GM19043 (cell line): ENCODE measurements at regions not wholly inside any gene's neighbourhood (a gene's known extent, or its start where the extent isn't known, plus 50 kb on each side); places are given as distances from the start of the nearest gene placed in this dataset.

Experiments
- ATAC-seq: cut with Tn5 transposase; IDR thresholded peaks from one replicate; pipeline ENCODE4 v1.9.1; 2021; ENCODE audit warnings: low read depth; ENCODE audit not compliant: unreplicated experiment

DNA sequence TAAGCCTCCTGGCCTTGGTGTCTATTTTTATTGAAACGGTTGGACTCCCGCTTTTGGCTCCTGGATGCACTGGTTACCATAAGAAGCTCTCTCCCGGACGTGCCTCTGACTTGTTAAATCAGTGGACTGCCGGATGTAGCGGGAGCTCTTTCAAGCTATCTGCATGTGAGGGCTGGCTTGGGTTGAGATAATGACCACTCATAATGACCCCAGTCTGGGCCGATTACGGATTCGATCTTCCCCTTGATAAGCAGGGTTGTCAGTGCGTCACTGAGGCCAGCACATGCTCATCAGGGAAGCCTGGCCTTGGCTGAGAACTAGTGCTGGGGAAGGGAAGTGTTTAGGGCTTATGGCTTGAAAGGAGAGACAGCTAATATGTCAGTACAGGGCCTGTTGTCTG lies 528.1 kb downstream of the CDH26 start:
- ATAC-seq: no peak

DNA sequence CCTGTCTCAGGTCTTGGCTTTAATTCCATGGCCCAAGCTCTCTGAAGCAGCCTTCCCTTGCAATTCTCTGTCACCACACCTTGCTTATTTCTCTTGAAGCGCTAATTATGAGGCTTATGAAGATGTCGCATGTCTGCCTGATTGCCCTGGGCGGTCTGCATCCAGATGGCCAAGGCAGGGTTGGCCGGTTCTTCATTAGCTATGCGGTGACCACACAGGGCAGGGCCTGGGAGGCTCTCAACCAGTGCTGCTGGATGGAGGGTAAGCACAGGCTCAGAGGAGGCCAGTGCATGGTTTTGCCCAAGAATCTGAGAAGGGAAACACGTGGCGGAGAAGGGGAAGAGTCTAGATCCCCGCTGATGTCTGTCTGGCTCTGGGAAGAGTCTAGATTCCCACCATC lies 528.7 kb downstream of the CDH26 start:
- ATAC-seq: no peak

DNA sequence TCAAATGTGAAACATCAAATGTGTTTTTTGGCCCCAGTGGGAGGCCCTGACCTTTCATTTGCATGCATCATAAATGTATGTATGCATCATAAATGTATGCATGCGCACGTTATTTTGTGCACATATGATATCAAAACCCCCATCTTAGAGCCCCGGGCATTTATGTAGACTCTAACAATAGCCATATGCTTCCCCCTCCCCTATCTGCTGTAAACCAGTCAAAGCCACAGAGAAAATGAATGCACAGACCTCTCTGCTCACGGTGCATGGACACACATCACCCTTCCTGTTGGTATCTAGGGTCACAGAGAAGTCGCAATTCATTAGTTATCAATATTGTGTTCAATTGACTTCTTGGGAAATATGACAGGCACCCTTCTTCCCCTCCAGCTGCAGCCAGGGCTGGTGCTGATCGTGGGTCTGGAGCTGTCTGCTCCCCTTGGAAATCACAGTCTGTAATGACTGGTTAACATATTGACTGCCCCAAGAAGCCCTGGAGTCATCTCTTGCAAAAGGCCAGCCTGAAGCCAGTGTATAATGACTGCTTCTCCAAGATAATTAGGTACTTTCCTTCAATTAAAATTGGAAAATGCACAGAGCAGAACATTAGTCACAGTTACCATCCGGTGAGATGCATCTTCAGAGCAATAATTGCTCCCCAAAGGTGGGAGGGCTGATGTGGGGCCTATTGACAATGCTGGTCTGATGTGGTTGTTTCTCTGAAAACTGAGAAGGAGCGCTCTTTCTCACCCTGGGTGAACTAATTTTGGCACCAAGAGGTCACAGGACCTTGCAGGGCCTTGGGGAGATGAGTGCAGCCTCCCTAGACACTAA lies 532.2 kb downstream of the CDH26 start:
- no peak for ATAC-seq

DNA sequence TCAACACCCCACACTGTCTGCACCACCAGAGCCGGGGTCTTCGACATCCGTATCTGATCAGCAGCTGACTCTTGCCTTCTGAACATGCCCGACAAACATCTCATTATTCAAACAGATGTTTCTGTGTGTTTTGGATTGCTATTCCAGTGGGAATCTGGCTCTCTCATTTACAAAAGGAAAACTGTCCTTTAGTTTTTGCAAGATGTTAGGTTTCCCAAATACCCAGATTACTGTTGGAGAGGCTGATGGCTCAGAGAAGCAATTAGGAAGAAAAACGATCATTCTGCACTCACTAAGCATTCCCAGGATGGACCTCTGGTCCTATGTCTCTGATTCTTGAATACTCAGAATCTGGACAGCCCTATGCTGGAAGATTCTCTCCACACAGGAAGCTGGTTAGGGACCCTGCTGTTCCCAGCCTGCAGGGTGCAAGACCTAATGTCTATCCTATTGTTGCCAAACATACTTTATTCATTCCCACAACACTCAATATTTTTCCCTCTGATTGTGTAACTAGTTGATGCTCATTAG lies 532.9 kb downstream of the CDH26 start:
- ATAC-seq: no peak

DNA sequence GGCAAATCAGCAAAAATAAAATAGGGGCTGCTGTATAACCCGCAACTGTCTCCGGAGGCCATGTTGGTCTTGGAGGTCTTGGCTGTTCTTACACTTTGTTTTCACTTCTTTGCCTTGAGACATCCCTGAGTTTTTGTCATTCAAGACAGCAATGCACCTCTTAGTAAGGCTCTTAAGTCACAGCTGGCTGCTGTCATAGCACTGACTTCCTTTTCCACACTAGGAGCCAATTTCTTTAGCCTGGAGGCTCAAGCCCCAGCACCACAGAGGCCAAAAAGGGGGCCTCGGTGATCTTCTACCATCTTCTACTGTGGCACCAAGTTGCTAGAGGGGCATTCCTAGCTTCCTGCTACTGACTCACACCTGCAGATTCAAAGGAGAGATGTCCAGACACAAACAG lies 536.3 kb downstream of the CDH26 start:
- no peak for ATAC-seq

DNA sequence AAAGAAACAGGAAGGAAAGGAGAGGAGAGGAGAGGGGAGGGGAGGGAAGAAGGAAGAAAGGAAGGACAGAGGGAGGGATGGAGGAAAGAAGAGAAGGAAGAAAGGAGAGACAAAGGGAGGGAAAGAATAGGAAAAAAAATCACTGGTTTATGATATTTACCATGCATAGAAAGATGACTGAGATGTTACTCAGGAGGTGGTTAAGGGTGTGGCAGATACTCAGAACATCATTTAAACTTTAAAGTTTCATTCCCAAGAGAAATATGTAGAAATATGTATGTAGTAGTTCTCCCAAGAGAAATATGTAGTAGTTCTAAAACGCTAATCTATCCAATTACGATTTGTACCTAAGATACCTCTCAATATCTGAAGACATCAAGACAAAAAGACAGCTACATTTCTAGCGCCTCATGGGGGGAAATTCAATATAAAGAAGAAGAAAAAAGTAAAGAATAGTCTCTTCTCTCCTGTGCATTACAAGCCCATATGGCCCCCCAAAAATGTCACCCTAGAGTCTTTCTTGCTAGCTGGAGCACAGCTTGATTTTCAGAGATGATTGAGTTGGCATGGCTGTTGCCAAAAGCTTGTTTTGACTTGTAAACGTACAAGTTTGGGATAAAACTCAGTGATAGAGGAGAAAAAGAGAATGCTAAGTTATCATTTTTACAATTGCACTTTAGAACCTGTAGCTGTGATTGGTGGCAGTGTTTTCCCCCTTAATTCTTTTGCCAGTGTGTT lies 539.2 kb downstream of the CDH26 start:
- ATAC-seq: no peak

DNA sequence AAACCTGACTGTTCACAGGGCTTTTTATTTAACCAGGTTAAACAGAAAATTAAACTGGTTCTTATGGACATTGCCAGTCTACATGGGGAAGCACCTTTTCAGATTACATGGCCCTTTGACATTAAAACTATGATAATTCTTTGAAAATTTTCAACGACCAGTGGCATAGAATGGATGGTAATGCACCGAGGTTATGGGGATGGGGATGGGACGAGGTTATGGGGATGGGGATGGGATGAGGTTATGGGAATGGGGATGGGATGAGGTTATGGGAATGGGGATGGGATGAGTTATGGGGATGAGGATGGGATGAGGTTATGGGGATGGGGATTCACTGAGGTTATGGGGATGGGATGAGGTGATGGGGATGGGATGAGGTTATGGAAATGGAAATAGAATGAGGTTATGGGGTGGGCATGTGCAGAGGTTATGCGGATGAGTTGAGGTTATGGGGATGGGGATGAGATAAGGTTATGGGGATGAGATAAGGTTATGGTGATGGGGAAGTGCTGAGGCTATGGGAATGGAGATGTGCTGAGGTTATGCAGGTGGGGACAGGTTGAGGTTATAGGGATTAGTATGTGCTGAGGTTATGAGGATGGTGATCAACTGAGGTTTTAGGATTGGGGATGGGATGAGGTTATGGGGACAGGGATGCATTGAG lies 541.9 kb downstream of the CDH26 start:
- no peak for ATAC-seq

DNA sequence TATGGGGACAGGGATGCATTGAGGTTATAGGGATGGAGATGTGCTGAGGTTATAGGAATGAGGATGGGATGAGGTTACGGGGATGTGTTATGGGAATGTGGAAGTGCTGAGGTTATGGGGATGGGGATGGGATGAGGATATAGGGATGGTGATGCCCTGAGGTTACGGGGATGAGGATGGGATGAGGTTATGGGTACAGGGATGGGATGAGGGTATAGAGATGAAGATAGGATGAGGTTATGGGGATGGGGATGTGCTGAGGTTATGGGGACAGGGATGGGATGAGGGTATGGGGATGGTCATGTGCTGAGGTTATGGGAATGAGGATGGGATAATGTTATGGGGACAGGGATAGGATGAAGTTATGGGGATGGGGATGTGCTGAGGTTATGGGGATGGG lies 542.8 kb downstream of the CDH26 start:
- no peak for ATAC-seq

DNA sequence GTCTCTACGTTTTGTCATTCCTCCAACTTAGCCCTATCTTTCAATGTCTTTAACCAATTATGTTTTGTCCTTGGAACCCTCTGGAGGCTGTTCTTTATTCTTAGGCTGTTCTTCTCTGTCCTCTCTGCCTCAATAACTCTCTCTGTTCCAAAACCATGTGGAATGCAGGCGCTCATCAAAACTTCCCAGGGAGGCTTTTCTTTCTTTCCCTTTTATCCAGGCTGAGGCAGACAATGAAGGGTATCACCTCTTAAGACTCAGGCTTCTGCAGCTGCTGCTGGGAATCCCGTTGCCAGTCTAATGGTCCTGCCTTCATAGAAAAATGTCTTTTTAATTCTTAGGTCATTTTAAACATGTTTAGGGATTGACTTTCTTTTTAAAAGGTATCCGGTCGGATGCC lies 544.7 kb downstream of the CDH26 start:
- no peak for ATAC-seq

DNA sequence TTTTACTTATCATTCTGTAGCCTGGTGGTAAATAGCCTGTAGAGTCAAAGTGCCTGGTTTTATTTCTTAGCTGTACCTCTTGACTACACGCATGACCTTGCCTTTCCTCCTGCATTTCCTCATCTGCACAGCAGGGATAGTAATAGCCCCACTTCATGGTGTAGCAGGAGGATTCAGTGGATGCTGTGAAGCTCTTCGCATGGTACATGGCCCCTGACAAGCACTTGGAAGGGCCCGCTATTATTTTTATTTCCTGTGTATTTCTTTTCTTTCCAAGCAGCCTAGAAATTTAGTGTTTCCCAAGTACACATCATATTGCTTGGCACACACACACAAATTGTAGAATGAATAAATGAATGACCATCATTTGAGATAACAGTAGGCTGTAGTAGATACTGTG lies 547.2 kb downstream of the CDH26 start:
- no peak for ATAC-seq

DNA sequence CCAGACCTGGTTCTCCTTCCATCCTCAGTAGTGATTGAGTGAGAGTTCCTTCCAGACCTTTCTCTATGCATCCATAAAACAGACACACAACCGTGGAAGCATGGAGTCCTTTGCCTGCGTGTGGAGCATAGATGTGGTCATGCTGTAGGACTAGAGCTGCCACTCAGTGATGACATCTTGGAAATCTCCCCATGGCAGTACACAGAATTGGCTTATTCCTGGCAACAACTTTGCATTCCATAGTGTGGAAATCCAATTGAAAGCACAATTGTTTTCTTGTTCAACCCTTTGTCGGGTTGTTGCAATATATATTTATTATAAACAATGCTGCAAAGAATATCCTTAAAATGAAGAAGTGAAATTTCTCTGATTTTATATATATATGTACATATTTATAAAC lies 547.8 kb downstream of the CDH26 start:
- no peak for ATAC-seq

DNA sequence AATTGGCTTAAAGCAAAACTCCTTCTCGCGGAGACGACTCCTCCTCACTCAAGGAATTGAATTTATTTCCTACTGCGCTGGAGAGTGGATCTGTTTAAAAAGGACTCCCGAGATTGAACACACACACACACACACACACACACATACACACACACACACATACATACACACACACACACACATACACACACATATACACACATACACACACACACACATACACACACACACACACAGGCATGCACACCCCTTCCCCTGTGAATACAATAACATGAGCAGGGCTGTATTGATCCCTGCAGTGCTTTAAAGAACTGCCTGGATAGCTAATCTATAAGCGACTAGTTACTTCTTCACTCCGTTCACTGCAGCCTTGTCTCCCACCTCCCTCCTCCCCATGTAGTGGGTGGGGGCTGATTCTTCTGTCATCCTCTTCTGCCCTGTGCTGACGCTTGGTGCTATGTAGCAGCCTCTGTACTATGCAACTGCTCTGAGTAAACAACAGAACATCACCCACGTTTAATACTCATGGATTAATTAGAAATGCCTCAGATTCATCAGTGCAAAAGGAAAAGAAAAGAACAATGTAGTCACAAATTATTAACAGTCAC lies 549.0 kb downstream of the CDH26 start:
- ATAC-seq: no peak

DNA sequence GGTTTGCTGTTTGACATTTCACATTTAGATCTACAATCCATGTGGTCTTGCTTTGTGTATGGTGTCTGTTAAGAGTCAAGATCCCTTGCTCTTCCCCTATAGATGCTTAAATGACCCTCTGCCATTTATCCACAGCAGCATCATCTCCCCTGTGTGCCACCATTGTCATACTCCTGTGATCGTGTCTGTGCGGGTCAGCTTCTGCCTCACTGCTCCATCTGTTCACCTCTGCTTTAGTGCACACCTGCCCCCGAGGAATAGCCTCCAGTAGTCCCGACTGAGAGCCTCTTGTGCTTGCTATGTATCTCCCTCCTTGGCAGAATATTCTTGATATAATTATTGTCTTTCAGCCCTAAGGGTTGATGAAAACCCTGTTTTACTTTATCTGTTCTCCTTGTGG lies 551.2 kb downstream of the CDH26 start:
- no peak for ATAC-seq

DNA sequence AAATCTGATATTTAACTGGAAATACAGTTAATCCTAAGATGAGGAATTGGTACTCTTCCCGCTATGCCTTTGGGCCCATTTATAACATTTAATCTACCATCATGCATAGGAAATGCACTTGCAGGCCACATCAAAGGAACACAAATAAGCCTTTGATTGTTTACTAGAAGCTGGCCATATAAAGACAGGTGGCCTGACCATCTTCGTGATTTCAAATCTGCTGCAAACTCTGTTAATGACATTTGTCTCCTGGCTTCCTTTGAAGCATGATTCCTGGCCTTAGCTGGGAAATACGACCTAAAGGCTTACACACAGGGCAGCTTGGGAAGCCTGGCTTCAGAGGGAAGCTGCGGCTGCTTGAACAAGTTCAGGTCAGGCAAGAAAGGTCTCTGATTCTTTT lies 552.1 kb downstream of the CDH26 start:
- no peak for ATAC-seq

DNA sequence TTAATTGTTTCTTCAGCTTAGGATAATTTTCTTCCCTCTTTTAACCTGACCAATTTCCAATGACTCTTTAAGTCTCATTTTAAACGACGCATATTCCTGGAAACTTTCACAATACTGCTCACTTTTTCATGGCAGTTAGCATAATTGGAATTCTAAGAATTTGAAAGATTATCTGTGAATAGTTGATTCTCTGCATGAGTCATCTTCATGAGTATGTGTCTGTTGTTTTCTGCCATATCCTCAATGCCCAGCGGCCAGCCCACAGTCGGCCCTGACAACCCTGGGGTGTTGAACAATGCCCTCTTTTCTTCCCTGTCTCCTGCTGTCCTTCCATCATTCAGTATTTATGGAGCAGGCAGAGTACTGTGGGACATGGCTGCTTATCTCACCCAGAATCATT lies 554.2 kb downstream of the CDH26 start:
- ATAC-seq: no peak

DNA sequence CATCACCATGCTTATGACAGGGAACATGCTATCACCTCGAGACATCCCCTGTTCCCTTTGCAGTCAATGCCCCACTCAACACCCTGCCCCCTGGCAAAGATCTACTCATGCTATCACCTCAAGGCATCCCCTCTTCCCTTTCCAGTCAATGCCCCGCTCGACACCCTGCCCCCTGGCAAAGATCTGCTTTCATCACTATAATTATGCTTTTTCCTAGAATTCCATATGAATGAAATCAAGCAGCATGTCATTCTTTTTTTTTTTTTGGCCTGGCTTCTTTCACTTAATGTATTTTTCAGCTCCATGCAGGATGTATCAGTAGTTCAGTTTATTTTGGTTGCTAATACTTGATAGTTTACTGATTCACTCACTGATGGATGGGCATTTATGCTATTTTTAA lies 554.9 kb downstream of the CDH26 start:
- ATAC-seq: no peak

DNA sequence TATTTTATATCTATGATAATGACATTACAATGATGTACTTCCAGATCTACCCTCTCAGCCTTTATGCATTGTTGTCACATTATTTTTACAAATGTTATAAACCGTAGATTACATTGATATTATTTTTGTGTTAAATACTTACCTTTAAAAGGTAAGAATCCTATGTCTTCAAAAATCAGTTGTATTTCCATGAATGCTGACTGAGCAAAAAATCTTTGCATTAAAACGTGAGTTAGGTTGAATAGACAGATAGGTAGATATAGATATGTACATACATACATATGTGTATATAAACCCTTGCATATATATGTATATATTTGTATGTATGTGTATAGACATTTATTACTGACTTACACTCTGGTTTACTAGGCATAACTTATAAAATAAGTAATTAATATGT lies 558.2 kb downstream of the CDH26 start:
- ATAC-seq: no peak

DNA sequence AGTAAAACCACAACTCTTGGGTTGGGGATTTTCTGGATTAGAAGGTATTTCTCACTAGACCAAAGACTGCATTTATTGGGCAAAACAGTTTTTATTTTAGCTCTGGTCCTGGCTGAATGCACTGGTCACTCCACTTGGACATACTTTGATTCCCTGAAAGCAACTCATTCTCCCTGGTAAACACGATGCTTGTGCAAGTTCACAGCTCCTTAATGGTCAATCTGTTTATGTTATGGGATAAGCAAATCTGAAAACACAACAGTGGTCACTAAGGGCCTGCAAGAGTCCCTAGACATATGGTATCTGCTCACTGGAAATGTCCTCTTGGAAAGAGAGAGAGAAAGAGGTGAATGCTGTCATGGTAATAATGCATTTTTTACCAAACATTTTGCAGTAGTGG lies 559.8 kb downstream of the CDH26 start:
- ATAC-seq: no peak

DNA sequence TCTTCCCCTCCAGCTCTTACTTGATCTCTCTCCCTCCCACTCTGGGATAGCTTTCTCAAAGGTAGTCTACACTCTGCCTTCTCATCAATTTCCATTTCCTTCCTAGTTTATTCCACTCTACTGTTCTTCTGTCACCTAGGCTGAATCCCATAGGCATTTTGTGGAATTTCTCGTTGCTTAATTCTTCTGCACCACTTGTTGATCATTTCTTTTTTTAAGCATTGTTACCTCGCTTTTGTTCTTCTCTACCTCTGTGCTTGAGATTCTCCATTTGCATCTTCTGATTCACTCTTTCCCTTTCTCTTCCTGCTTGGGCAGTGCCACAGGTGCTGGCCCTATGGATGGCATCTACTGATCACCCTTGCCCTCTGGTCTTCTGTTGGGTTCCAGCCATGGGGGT lies 567.2 kb downstream of the CDH26 start:
- ATAC-seq: no peak

DNA sequence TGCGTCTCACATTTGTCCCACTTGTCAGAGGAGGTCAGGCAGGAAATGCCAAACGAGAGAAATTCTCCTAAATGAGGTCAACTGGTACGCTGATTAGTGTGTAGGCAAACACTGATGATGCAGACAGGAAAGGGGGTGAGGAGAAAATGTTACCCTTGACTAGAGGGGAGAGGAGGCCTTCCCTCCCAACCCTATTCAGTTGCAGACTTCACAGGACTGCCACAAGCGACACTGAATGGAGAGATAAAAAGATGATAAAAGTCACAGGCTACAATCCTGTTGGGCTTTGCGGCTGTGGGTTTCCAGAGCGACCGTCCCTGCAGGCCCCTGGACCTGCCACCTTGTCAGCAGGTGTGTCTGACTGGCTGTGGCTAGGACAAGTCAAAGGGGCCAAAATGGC lies 569.4 kb downstream of the CDH26 start:
- no peak for ATAC-seq

DNA sequence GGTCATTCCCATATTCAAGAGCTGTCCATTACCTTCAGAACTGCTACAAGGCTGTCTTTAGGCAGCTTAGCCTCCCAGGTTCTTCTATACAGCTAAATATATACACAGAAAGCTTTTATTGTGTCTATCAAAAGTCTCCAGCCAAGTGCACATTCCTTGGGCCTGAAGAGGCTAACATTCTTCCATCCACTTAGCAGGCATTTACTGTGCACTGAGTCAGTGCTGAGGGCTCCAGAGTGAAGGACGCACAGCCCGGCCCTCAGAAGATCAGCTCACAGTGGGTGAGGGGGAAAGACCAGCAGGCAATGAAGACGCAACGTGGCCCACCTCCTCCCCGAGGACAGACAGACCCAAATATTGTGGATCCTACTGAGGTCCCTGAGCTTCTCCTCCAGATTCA lies 569.9 kb downstream of the CDH26 start:
- no peak for ATAC-seq
